ENCODE measurements at regions not wholly inside any gene's neighbourhood (a gene's known extent, or its start where the extent isn't known, plus 50 kb on each side); places are given as distances from the start of the nearest gene placed in this dataset.

DNA sequence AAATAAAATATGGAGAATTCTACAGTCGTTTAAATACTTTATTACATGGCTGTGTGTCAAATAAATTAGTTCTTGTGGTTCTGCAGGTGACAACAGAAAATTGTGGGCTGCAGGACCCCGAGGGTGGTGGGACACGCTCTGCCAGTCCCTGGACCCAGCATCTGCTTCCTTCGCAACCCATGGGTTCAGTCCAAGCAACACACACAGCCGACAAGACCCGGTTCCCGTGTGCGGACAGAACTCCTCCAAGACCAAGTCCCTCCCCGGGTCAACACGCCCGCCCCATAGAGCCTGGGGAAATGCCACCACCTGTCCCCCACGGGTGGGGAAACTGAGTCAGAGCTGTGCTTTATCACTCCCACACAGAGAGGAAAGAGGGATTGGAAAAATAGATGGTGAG lies 238.9 kb downstream of the BRD1 start:
- no peak overlapping the region for H3K4me3 ChIP-seq (ENCODE audit: low read length)

DNA sequence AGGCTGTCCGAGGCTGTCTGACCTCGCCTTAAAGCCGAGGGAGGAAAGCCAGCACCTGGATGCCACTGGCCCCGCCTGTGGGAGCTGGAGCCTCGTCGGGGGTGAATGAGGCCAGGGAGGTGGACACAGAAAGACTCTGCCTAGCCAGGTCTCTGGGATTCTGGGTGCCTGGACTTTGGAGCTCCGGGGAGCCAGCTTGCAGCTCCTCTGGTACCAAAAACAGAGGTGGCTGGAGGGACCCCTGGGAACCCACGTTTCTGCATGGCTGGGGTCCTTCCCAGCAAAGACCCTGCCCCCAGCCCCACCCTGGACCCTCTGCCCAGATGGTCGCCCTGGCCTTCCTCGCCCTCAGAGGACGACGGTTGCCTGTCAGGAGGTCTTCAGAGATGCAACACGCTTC lies 239.7 kb downstream of the BRD1 start:
- Histone ChIP-seq H2AFZ (ENCODE audit: low read length) (no peak overlapping the region), H3K9me3 (replicated peaks; ENCODE audit: insufficient read depth, low read length) (no peaks in the 10 kb centered on the region), H3K79me2 (ENCODE audit: low read length) (peaks cover 36% of the 10 kb centered on the region), H3K4me1 (ENCODE audit: low read length) (no peaks in the 10 kb centered on the region), H3K4me2 (ENCODE audit: low read depth, low read length) (no peak overlapping the region), H3K27me3 (replicated peaks; ENCODE audit: insufficient read depth, low read length) (no peaks in the 10 kb centered on the region), H3K4me3 (ENCODE audit: low read length) (no peak overlapping the region), H3K36me3 (replicated peaks; ENCODE audit: insufficient read depth, low read length) (no peaks in the 10 kb centered on the region), H3F3A (ENCODE audit: insufficient read depth, low read length) (no peaks in the 10 kb centered on the region), H3K9me2 (replicated peaks; ENCODE audit: insufficient read depth, low read length) (no peaks in the 10 kb centered on the region), H4K20me1 (ENCODE audit: insufficient read depth, low read length) (no peaks in the 10 kb centered on the region), H3K27ac (ENCODE audit: low read length) (no peak overlapping the region), H3K9ac (ENCODE audit: low read length) (no peak overlapping the region)
- no peak for DNase-seq
- no peak for TF ChIP-seq EZH2 (optimal IDR thresholded peaks at IDR 0.05; ENCODE audit: low read depth, low read length)

More for the DNA sequence above, 238.9 kb downstream of the BRD1 start:
- H3K4me1 ChIP-seq (ENCODE audit: low read length) = no peaks in the 10 kb centered on the region
- no peaks in the 10 kb centered on the region for H3K27me3 ChIP-seq (replicated peaks; ENCODE audit: insufficient read depth, low read length)
- no peaks in the 10 kb centered on the region for H3K36me3 ChIP-seq (replicated peaks; ENCODE audit: insufficient read depth, low read length)
- no peak overlapping the region for H3K27ac ChIP-seq (ENCODE audit: low read length)
- H3K79me2 ChIP-seq (ENCODE audit: low read length) = peaks cover 39% of the 10 kb centered on the region
- no peaks in the 10 kb centered on the region for H4K20me1 ChIP-seq (ENCODE audit: insufficient read depth, low read length)
- no peak for DNase-seq
- TF ChIP-seq EZH2 (optimal IDR thresholded peaks at IDR 0.05; ENCODE audit: low read depth, low read length) = no peak
- TF ChIP-seq, protein P1, sequence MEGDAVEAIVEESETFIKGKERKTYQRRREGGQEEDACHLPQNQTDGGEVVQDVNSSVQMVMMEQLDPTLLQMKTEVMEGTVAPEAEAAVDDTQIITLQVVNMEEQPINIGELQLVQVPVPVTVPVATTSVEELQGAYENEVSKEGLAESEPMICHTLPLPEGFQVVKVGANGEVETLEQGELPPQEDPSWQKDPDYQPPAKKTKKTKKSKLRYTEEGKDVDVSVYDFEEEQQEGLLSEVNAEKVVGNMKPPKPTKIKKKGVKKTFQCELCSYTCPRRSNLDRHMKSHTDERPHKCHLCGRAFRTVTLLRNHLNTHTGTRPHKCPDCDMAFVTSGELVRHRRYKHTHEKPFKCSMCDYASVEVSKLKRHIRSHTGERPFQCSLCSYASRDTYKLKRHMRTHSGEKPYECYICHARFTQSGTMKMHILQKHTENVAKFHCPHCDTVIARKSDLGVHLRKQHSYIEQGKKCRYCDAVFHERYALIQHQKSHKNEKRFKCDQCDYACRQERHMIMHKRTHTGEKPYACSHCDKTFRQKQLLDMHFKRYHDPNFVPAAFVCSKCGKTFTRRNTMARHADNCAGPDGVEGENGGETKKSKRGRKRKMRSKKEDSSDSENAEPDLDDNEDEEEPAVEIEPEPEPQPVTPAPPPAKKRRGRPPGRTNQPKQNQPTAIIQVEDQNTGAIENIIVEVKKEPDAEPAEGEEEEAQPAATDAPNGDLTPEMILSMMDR (IDR thresholded peaks at IDR 0.05; ENCODE audit: low read length) = no peak
- no peak for TF ChIP-seq EZH2phosphoT487 (IDR thresholded peaks at IDR 0.05; ENCODE audit: low read length)
- H3K9ac ChIP-seq (ENCODE audit: low read length) = no peak overlapping the region
- H3K4me2 ChIP-seq (ENCODE audit: low read depth, low read length) = no peak overlapping the region
- H3K9me2 ChIP-seq (replicated peaks; ENCODE audit: insufficient read depth, low read length) = no peaks in the 10 kb centered on the region
- H3K9me3 ChIP-seq (replicated peaks; ENCODE audit: insufficient read depth, low read length) = no peaks in the 10 kb centered on the region
- H3F3A ChIP-seq (ENCODE audit: insufficient read depth, low read length) = no peaks in the 10 kb centered on the region
- no peak overlapping the region for H2AFZ ChIP-seq (ENCODE audit: low read length)

DNA sequence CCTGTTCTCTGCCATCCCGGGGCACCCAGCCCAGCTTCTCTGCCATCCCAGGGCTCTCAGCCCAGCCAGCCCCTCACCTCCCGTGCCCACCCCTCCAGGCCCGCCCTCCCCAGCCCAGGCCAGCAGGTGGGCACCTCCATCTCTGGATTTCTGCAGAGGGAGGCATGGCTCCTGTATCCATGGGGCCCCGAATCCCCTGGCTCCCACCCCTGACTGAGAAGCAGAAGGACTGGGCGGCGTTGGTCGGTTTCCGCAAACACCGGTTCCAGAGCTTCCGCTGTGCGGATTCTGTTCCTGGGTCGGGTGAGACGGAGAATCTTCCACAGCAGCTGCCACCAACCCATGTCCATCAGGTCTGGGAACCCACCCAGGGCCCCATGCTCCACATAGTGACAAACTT lies 240.3 kb downstream of the BRD1 start:
- TF ChIP-seq EZH2phosphoT487 (IDR thresholded peaks at IDR 0.05; ENCODE audit: low read length) (no peak), EZH2 (optimal IDR thresholded peaks at IDR 0.05; ENCODE audit: low read depth, low read length) (no peak)
- TF ChIP-seq, protein P1 (IDR thresholded peaks at IDR 0.05; ENCODE audit: low read length) = no peak
- H3K4me2 ChIP-seq (ENCODE audit: low read depth, low read length) = no peak overlapping the region
- H3K27me3 ChIP-seq (replicated peaks; ENCODE audit: insufficient read depth, low read length) = no peaks in the 10 kb centered on the region
- H3K9me3 ChIP-seq (replicated peaks; ENCODE audit: insufficient read depth, low read length) = no peaks in the 10 kb centered on the region
- no peak overlapping the region for H3K4me3 ChIP-seq (ENCODE audit: low read length)
- no peak overlapping the region for H2AFZ ChIP-seq (ENCODE audit: low read length)
- H4K20me1 ChIP-seq (ENCODE audit: insufficient read depth, low read length) = no peaks in the 10 kb centered on the region
- no peaks in the 10 kb centered on the region for H3K4me1 ChIP-seq (ENCODE audit: low read length)
- H3K9ac ChIP-seq (ENCODE audit: low read length) = no peak overlapping the region
- no peak overlapping the region for H3K27ac ChIP-seq (ENCODE audit: low read length)
- H3K9me2 ChIP-seq (replicated peaks; ENCODE audit: insufficient read depth, low read length) = no peaks in the 10 kb centered on the region
- no peak for DNase-seq
- H3K36me3 ChIP-seq (replicated peaks; ENCODE audit: insufficient read depth, low read length) = no peaks in the 10 kb centered on the region
- peaks cover 40% of the 10 kb centered on the region for H3K79me2 ChIP-seq (ENCODE audit: low read length)
- no peaks in the 10 kb centered on the region for H3F3A ChIP-seq (ENCODE audit: insufficient read depth, low read length)

DNA sequence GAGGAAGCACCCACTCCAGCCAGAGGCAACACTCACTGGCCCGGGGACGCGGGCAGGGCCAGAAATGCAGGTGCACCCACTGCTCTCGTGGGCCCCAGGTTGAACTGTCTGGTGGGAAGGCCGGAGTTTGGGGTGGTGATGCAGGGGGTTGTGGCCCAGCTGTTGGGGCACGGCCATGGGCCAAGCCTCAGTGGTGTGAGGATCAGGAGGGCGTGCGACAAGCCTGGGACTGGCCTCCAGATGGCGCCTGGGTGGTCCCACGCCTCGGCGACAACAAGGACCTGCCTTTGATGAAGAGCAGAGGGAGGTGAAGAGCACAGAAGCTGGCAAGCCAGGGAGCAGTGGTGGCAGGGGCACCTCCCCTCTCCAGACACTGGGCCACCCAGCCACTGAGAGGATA lies 240.8 kb downstream of the BRD1 start:
- TF ChIP-seq, protein P1 (IDR thresholded peaks at IDR 0.05; ENCODE audit: low read length) = no peak
- TF ChIP-seq EZH2phosphoT487 (IDR thresholded peaks at IDR 0.05; ENCODE audit: low read length) = no peak
- TF ChIP-seq EZH2 (optimal IDR thresholded peaks at IDR 0.05; ENCODE audit: low read depth, low read length) = no peak
- no peaks in the 10 kb centered on the region for H3K36me3 ChIP-seq (replicated peaks; ENCODE audit: insufficient read depth, low read length)
- H2AFZ ChIP-seq (ENCODE audit: low read length) = no peak overlapping the region

More for the DNA sequence above, 240.8 kb downstream of the BRD1 start:
- no peaks in the 10 kb centered on the region for H3K9me2 ChIP-seq (replicated peaks; ENCODE audit: insufficient read depth, low read length)
- H3K27ac ChIP-seq (ENCODE audit: low read length) = no peak overlapping the region
- H3K4me2 ChIP-seq (ENCODE audit: low read depth, low read length) = no peak overlapping the region
- H3K27me3 ChIP-seq (replicated peaks; ENCODE audit: insufficient read depth, low read length) = no peaks in the 10 kb centered on the region
- DNase-seq = no peak
- H3K4me1 ChIP-seq (ENCODE audit: low read length) = no peaks in the 10 kb centered on the region
- H3F3A ChIP-seq (ENCODE audit: insufficient read depth, low read length) = no peaks in the 10 kb centered on the region
- no peaks in the 10 kb centered on the region for H4K20me1 ChIP-seq (ENCODE audit: insufficient read depth, low read length)
- no peak overlapping the region for H3K4me3 ChIP-seq (ENCODE audit: low read length)
- peaks cover 40% of the 10 kb centered on the region for H3K79me2 ChIP-seq (ENCODE audit: low read length)
- no peaks in the 10 kb centered on the region for H3K9me3 ChIP-seq (replicated peaks; ENCODE audit: insufficient read depth, low read length)
- H3K9ac ChIP-seq (ENCODE audit: low read length) = no peak overlapping the region

Measured in MM.1S (cell line).